Astrocyte (in vitro differentiated cells and primary cell): ENCODE measurements at regions not wholly inside any gene's neighbourhood (a gene's known extent, or its start where the extent isn't known, plus 50 kb on each side); places are given as distances from the start of the nearest gene placed in this dataset.

Experiments used
- DNase-seq: peaks from one replicate; pipeline ENCODE4 v3.0.0-alpha.2; 2010; ENCODE audit warnings: low read depth
- FAIRE-seq: peaks from 2 replicates; lab custom pipeline; 2011; peaks lifted over from hg19 to GRCh38; lab: Jason Lieb, UNC
- H2AFZ ChIP-seq: 2 replicates; pipeline ENCODE4 v1.6.0; 2012; ENCODE audit warnings: low read depth, low read length, inconsistent platforms
- H3K27ac ChIP-seq: 2 replicates; pipeline ENCODE4 v1.5.1; 2011; ENCODE audit warnings: low read depth, low read length, inconsistent platforms
- H3K27me3 ChIP-seq: 2 replicates; pipeline ENCODE4 v1.6.0; 2011; ENCODE audit warnings: low read length, inconsistent platforms; ENCODE audit not compliant: insufficient read depth
- H3K36me3 ChIP-seq: 2 replicates; pipeline ENCODE4 v1.5.1; 2011; ENCODE audit warnings: low read length, inconsistent platforms; ENCODE audit not compliant: insufficient read depth
- H3K4me1 ChIP-seq: 2 replicates; pipeline ENCODE4 v1.5.1; 2011; ENCODE audit warnings: low read length, inconsistent platforms; ENCODE audit not compliant: insufficient read depth
- H3K4me2 ChIP-seq: 2 replicates; pipeline ENCODE4 v1.6.0; 2012; ENCODE audit warnings: low read length, inconsistent platforms
- H3K4me3 ChIP-seq: 2 replicates; pipeline ENCODE4 v1.5.1; 2011; ENCODE audit warnings: low read depth, mild to moderate bottlenecking, low read length, inconsistent platforms; ENCODE audit not compliant: insufficient read depth
- H3K79me2 ChIP-seq: 2 replicates; pipeline ENCODE4 v1.6.0; 2012; ENCODE audit warnings: mild to moderate bottlenecking, low read length, inconsistent platforms; ENCODE audit not compliant: insufficient read depth
- H3K9ac ChIP-seq: 2 replicates; pipeline ENCODE4 v1.6.0; 2012; ENCODE audit warnings: mild to moderate bottlenecking, low read length, inconsistent platforms
- H3K9me3 ChIP-seq: 2 replicates; pipeline ENCODE4 v1.5.1; 2012; ENCODE audit warnings: low read depth, mild to moderate bottlenecking, low read length, inconsistent platforms; ENCODE audit not compliant: insufficient read depth
- H4K20me1 ChIP-seq: 2 replicates; pipeline ENCODE4 v1.6.0; 2012; ENCODE audit warnings: low read length, inconsistent platforms; ENCODE audit not compliant: insufficient read depth
- H3K27ac Mint-ChIP-seq: one replicate; pipeline ENCODE4 v1.8.0; 2021; ENCODE audit warnings: mild to moderate bottlenecking, mixed read lengths; ENCODE audit not compliant: unreplicated experiment
- H3K27me3 Mint-ChIP-seq: one replicate; pipeline ENCODE4 v1.8.0; 2021; ENCODE audit warnings: low read depth, mixed read lengths; ENCODE audit not compliant: unreplicated experiment
- H3K36me3 Mint-ChIP-seq: one replicate; pipeline ENCODE4 v1.8.0; 2021; ENCODE audit warnings: low read depth, mixed read lengths; ENCODE audit not compliant: unreplicated experiment
- H3K4me1 Mint-ChIP-seq: one replicate; pipeline ENCODE4 v1.8.0; 2021; ENCODE audit warnings: low read depth, mixed read lengths; ENCODE audit not compliant: unreplicated experiment
- H3K4me3 Mint-ChIP-seq: one replicate; pipeline ENCODE4 v1.8.0; 2021; ENCODE audit warnings: mild to moderate bottlenecking, moderate library complexity, mixed read lengths; ENCODE audit not compliant: unreplicated experiment
- H3K9me3 Mint-ChIP-seq: one replicate; pipeline ENCODE4 v1.8.0; 2021; ENCODE audit warnings: mild to moderate bottlenecking, mixed read lengths; ENCODE audit not compliant: unreplicated experiment
- EZH2 ChIP-seq: IDR thresholded peaks from 2 replicates; pipeline ENCODE4 v1.6.1; 2012; ENCODE audit warnings: mild to moderate bottlenecking, low read length, inconsistent platforms; ENCODE audit not compliant: insufficient read depth
- TF ChIP-seq, protein P1 (sequence below): IDR thresholded peaks from 2 replicates; pipeline ENCODE4 v1.5.1; 2011; ENCODE audit warnings: low read depth, mild to moderate bottlenecking, inconsistent platforms, low read length, moderate library complexity; ENCODE audit not compliant: insufficient read depth

DNA sequence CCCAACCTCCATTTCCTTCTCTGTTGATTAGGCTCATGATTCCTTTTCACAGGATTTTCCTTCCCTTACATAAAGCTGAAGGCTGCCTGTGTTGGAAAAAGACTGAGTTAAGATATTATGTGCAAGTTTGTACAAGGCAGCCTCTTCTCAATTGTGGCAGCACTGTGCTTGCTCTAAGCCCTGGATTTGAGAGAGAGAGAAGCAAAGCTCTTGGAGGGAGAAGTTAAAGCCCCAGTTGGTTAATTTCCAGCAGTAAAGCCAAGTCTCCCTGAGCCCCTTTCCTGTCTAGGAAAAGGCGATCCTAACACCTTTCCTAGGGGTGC, 128.3 kb upstream of the SESN3 start:
- no peaks in the 10 kb centered on the region for H4K20me1 ChIP-seq
- H3K4me3 ChIP-seq: no peak overlapping the region
- no peak for FAIRE-seq
- H3K27ac ChIP-seq: no peak overlapping the region
- Mint-ChIP-seq H3K9me3 (peaks cover under 1% of the 10 kb centered on the region), H3K27me3 (peaks cover 7% of the 10 kb centered on the region), H3K4me3 (no peak overlapping the region), H3K4me1 (peaks cover 11% of the 10 kb centered on the region), H3K36me3 (no peaks in the 10 kb centered on the region), H3K27ac (no peak overlapping the region)
- no peaks in the 10 kb centered on the region for H3K36me3 ChIP-seq
- H3K4me2 ChIP-seq: no peak overlapping the region
- H3K79me2 ChIP-seq: no peaks in the 10 kb centered on the region
- TF ChIP-seq EZH2: no peak
- TF ChIP-seq, protein P1, sequence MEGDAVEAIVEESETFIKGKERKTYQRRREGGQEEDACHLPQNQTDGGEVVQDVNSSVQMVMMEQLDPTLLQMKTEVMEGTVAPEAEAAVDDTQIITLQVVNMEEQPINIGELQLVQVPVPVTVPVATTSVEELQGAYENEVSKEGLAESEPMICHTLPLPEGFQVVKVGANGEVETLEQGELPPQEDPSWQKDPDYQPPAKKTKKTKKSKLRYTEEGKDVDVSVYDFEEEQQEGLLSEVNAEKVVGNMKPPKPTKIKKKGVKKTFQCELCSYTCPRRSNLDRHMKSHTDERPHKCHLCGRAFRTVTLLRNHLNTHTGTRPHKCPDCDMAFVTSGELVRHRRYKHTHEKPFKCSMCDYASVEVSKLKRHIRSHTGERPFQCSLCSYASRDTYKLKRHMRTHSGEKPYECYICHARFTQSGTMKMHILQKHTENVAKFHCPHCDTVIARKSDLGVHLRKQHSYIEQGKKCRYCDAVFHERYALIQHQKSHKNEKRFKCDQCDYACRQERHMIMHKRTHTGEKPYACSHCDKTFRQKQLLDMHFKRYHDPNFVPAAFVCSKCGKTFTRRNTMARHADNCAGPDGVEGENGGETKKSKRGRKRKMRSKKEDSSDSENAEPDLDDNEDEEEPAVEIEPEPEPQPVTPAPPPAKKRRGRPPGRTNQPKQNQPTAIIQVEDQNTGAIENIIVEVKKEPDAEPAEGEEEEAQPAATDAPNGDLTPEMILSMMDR: no peak
- no peaks in the 10 kb centered on the region for H3K4me1 ChIP-seq
- no peak overlapping the region for H2AFZ ChIP-seq
- H3K27me3 ChIP-seq: no peaks in the 10 kb centered on the region
- DNase-seq: no peak
- H3K9ac ChIP-seq: no peak overlapping the region
- no peaks in the 10 kb centered on the region for H3K9me3 ChIP-seq

DNA sequence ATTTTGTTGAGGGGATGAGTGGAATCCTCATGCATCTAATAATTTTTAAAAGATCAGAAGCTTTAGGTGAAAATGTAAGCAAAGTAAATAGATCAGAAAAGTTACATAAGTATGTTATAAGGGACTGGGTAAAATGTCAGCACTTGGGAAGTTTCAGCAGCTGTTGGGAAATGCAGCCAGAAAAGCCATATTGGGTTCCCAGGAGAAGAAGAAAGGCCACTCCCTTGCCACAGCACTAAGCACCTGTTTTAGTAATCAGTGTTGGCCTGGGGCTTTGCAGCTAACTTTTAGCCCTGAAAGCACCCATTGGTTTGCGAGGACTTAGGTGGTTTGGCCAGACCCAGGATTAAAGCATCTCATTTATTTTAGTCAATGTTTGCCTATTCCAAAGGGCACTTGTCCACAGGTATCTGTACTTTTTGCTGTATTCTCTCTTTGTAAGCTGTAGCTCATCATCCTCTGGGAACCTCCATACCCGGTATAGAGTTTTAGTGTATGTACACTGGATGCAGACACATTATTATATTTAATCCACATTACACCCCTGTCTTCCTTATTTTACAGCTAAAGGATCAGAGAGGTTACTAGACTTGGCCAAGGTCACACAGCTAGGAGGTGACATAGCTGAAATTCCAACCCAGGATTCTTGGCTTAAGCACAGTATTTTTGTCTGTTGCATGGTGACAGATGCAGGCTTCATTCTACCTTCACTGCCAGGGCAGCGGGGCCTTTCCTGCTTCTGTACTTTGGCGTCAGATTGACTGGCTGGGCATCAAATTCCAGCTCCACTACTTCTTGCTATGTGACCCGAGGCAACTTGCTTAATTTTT, 127.7 kb upstream of the SESN3 start:
- no peak overlapping the region for H3K27ac ChIP-seq
- no peak overlapping the region for H3K9ac ChIP-seq
- H4K20me1 ChIP-seq: no peaks in the 10 kb centered on the region
- H3K4me1 Mint-ChIP-seq: peaks cover 6% of the 10 kb centered on the region
- no peaks in the 10 kb centered on the region for H3K79me2 ChIP-seq
- no peaks in the 10 kb centered on the region for H3K4me1 ChIP-seq
- no peaks in the 10 kb centered on the region for H3K36me3 Mint-ChIP-seq
- H3K9me3 ChIP-seq: no peaks in the 10 kb centered on the region
- H3K4me3 ChIP-seq: no peak overlapping the region
- no peak overlapping the region for H3K4me2 ChIP-seq
- H3K27me3 ChIP-seq: no peaks in the 10 kb centered on the region
- TF ChIP-seq, protein P1: no peak
- no peak for TF ChIP-seq EZH2
- no peak overlapping the region for H3K4me3 Mint-ChIP-seq
- no peak overlapping the region for H3K27ac Mint-ChIP-seq
- H3K9me3 Mint-ChIP-seq: peaks cover 2% of the 10 kb centered on the region
- peaks cover 7% of the 10 kb centered on the region for H3K27me3 Mint-ChIP-seq
- H2AFZ ChIP-seq: no peak overlapping the region
- FAIRE-seq (no peak), DNase-seq (no peak)
- H3K36me3 ChIP-seq: no peaks in the 10 kb centered on the region

DNA sequence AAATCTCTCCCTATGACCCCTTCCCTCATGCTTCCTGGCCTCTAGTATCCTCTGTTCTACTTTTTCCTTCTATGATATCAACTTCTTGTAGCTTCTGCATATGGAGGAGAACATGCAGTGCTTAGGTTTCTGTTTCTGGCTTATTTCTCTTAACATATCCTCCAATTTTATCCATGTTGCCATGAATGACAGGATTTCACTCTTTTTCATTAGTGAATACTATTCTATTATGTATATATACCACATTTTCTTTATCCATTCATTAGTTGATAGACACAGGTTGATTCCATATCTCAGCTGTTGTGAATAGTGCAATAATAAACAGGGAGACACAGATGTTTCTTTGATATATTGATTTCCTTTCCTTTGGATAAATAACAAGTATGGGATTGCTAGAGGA, 123.3 kb upstream of the SESN3 start:
- FAIRE-seq (no peak), DNase-seq (no peak)
- Mint-ChIP-seq H3K36me3 (no peaks in the 10 kb centered on the region), H3K4me1 (no peaks in the 10 kb centered on the region), H3K9me3 (peaks cover 2% of the 10 kb centered on the region), H3K27ac (no peak overlapping the region), H3K4me3 (no peak overlapping the region), H3K27me3 (peaks cover 11% of the 10 kb centered on the region)
- no peaks in the 10 kb centered on the region for H4K20me1 ChIP-seq
- no peaks in the 10 kb centered on the region for H3K4me1 ChIP-seq
- H3K27me3 ChIP-seq: no peaks in the 10 kb centered on the region
- no peak overlapping the region for H3K4me2 ChIP-seq
- H3K4me3 ChIP-seq: no peak overlapping the region
- H2AFZ ChIP-seq: no peak overlapping the region
- no peaks in the 10 kb centered on the region for H3K79me2 ChIP-seq
- no peaks in the 10 kb centered on the region for H3K36me3 ChIP-seq
- H3K9me3 ChIP-seq: no peaks in the 10 kb centered on the region
- H3K9ac ChIP-seq: no peak overlapping the region
- H3K27ac ChIP-seq: no peak overlapping the region
- TF ChIP-seq, protein P1: no peak
- no peak for TF ChIP-seq EZH2
